A673 (cell line): ENCODE measurements at regions not wholly inside any gene's neighbourhood (a gene's known extent, or its start where the extent isn't known, plus 50 kb on each side); places are given as distances from the start of the nearest gene placed in this dataset.

ENCODE experiments used
- CTCF ChIP-seq: fragments of 300-800, 200-600 bp; sonication (generic); conservative IDR thresholded peaks from 2 replicates; pipeline ENCODE4 v1.5.1; 2017; ENCODE audit warnings: low read depth, mild to moderate bottlenecking, antibody characterized with exemption, low read length, moderate library complexity, mixed read lengths
- EZH2 ChIP-seq: fragments of 200-600 bp; sonication (generic); IDR thresholded peaks from 2 replicates; pipeline ENCODE4 v1.6.1; 2017; ENCODE audit warnings: borderline replicate concordance, low read depth, mild to moderate bottlenecking, mixed read lengths, antibody characterized with exemption, low read length; ENCODE audit not compliant: poor library complexity, severe bottlenecking

- TF ChIP-seq EZH2 (no peak), CTCF (no peak)
Measured at GRCh38 chr4:104395168-104395614, 99.5 kb downstream of the CXXC4 start.
